PFSK-1 (cell line): ENCODE measurements at regions not wholly inside any gene's neighbourhood (a gene's known extent, or its start where the extent isn't known, plus 50 kb on each side); places are given as distances from the start of the nearest gene placed in this dataset.

Source experiments
- POLR2AphosphoS5 ChIP-seq: IDR thresholded peaks from 2 replicates; pipeline ENCODE4 v1.6.1; 2012; ENCODE audit warnings: low read depth, mild to moderate bottlenecking, control low read depth, low read length, moderate library complexity
- SIN3A ChIP-seq: IDR thresholded peaks from 2 replicates; pipeline ENCODE4 v1.6.1; 2012; ENCODE audit warnings: mild to moderate bottlenecking, low read length, moderate library complexity, borderline replicate concordance; ENCODE audit not compliant: insufficient read depth
- TAF1 ChIP-seq: IDR thresholded peaks from 2 replicates; pipeline ENCODE4 v1.6.1; 2012; ENCODE audit warnings: low read length, control low read depth, borderline replicate concordance; ENCODE audit not compliant: insufficient read depth
- TF ChIP-seq, protein P1 (sequence below), 2 experiments: IDR thresholded peaks; 2 replicates each; pipeline versions ENCODE4 v1.6.1 to v1.8.0; 2011 to 2012; ENCODE audit warnings: low read depth in 2 of 2, low read length in 2 of 2, control low read depth in 1 of 2, inconsistent platforms in 1 of 2, mild to moderate bottlenecking in 1 of 2, moderate library complexity in 1 of 2; ENCODE audit not compliant: insufficient read depth in 1 of 2

DNA sequence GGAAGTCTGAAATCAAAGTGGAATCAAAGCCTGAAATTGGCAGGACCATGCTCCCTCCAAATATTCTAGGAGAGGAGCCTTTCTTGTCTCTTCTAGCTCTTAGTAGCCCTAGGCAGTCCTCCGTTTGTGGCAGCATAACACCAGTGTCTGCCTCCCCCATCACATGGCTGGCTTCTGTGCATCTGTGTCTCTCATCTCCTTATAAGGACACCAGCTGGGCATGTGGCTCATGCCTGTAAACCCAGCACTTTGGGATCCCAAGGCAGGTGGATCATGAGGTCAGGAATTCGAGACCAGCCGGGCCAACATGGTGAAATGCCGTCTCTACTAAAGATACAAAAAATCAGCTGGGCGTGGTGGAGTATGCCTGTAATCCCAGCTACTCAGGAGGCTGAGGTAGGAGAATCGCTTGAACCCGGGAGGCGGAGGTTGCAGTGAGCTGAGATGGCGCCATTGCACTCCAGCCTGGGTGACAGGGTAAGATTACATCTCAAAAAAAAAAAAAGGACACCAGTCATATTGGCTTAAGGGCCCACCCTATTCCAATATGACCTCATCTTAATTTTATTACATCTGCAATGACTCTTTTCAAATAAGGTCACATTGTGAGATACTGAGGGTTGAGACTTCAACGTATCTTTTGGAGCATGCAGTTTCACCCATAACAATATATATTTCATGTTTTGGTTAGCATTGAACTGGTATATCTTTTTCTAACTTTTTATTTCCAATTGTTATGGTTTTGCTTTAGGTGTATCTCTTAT is 148.0 kb upstream of the TPM1 start:
- TF ChIP-seq TAF1 (no peak), POLR2AphosphoS5 (no peak), SIN3A (no peak)
- TF ChIP-seq, protein P1, sequence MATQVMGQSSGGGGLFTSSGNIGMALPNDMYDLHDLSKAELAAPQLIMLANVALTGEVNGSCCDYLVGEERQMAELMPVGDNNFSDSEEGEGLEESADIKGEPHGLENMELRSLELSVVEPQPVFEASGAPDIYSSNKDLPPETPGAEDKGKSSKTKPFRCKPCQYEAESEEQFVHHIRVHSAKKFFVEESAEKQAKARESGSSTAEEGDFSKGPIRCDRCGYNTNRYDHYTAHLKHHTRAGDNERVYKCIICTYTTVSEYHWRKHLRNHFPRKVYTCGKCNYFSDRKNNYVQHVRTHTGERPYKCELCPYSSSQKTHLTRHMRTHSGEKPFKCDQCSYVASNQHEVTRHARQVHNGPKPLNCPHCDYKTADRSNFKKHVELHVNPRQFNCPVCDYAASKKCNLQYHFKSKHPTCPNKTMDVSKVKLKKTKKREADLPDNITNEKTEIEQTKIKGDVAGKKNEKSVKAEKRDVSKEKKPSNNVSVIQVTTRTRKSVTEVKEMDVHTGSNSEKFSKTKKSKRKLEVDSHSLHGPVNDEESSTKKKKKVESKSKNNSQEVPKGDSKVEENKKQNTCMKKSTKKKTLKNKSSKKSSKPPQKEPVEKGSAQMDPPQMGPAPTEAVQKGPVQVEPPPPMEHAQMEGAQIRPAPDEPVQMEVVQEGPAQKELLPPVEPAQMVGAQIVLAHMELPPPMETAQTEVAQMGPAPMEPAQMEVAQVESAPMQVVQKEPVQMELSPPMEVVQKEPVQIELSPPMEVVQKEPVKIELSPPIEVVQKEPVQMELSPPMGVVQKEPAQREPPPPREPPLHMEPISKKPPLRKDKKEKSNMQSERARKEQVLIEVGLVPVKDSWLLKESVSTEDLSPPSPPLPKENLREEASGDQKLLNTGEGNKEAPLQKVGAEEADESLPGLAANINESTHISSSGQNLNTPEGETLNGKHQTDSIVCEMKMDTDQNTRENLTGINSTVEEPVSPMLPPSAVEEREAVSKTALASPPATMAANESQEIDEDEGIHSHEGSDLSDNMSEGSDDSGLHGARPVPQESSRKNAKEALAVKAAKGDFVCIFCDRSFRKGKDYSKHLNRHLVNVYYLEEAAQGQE (IDR thresholded peaks at IDR 0.05; ENCODE audit: insufficient read depth in 1 of 2, low read depth in 2 of 2, low read length in 2 of 2) = no peak
